ENCODE measurements at regions not wholly inside any gene's neighbourhood (a gene's known extent, or its start where the extent isn't known, plus 50 kb on each side); places are given as distances from the start of the nearest gene placed in this dataset.

DNA sequence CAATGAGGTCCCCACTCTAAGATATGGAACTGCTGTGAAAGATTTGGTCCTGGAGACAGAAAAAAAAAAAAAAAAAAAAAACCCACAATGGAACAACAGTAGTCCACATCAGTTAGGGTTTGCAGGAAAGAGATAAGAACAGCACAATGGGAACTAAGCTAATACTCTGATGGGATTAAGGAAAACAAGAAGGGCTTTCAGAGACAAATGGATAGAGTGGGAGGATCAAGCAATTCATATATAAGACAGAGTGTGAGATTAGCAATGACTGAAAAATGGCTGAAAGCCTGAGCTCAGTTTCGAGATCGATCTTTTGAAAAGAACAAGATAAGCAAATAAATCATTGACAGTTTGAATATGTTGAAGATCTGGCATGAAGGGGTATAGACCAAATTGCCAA, 188.4 kb upstream of the TRPC5 start:
- TF ChIP-seq, protein P1, sequence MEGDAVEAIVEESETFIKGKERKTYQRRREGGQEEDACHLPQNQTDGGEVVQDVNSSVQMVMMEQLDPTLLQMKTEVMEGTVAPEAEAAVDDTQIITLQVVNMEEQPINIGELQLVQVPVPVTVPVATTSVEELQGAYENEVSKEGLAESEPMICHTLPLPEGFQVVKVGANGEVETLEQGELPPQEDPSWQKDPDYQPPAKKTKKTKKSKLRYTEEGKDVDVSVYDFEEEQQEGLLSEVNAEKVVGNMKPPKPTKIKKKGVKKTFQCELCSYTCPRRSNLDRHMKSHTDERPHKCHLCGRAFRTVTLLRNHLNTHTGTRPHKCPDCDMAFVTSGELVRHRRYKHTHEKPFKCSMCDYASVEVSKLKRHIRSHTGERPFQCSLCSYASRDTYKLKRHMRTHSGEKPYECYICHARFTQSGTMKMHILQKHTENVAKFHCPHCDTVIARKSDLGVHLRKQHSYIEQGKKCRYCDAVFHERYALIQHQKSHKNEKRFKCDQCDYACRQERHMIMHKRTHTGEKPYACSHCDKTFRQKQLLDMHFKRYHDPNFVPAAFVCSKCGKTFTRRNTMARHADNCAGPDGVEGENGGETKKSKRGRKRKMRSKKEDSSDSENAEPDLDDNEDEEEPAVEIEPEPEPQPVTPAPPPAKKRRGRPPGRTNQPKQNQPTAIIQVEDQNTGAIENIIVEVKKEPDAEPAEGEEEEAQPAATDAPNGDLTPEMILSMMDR (conservative IDR thresholded peaks at IDR 0.05; ENCODE audit: low read depth, low read length): no peak
- TF ChIP-seq SMC3 (IDR thresholded peaks at IDR 0.05; ENCODE audit: low read depth, low read length) (no peak), BHLHE40 (IDR thresholded peaks at IDR 0.05; ENCODE audit: low read depth, low read length) (no peak), RAD21 (IDR thresholded peaks at IDR 0.05; ENCODE audit: low read length) (no peak), MXI1 (IDR thresholded peaks at IDR 0.05; ENCODE audit: borderline replicate concordance, low read depth, low read length) (no peak)
